Globus pallidus (tissue), 1 donor: ENCODE measurements at regions not wholly inside any gene's neighbourhood (a gene's known extent, or its start where the extent isn't known, plus 50 kb on each side); places are given as distances from the start of the nearest gene placed in this dataset.

Experiments used
- DNase-seq: peaks from one replicate; pipeline ENCODE4 v3.0.0-alpha.2; 2015; ENCODE audit warnings: low spot score

DNA sequence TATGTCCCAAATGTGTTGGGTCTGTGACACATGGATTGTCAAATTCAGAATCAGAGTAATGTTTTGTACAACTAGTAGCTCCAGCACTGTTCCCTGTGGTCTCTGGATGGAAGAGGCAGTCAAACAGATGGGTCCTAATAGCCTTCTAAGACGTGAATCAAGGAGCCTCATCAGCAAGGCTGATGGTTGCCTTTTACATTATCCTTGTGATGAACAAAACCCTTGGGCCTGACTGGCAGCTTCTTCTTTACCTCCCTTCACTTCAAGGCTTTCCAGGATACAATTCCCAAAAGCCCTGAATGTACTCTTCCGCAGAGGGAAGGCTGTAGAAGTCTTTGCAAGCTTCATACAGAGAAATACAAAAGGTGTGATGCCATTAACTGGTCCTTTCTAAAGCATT, 633.3 kb downstream of the USP25 start:
- no peak for DNase-seq

DNA sequence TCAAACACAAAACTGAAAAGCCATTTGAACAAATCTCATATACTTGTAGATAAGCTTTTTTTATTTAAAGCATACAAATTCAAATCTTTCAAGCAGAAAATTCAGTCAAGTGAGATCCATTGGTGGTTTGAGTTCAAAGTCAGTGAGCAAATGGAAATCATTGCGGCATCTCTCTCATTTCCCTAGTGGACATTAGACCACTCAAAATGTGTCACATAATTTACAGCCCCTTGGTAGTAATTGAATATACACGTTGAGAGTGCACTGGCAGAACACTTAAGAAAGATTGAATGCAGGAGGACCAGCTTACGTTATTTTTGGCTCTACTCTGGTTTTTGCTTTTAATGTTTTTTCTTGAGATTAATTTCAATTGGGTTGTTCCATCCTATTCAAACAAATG, 633.7 kb downstream of the USP25 start:
- no peak for DNase-seq

DNA sequence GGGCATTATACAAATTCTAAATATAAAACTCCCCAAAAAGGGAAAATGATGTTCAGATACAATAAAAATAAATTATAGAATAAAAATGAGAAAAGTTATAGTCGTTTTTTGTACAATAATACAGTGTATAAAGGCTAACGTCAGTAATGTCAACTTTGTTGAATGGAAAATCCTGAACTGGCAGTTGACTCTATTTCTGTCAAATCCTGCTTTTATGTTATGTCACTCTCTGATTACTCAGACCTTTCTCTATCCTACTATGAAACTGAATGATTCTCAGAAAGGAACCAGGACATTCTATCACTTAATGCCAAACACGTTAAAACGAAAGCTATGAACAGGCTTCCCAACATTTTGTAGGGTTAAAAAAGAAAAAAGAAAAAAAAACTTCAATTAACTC, 636.4 kb downstream of the USP25 start:
- DNase-seq, result no peak

DNA sequence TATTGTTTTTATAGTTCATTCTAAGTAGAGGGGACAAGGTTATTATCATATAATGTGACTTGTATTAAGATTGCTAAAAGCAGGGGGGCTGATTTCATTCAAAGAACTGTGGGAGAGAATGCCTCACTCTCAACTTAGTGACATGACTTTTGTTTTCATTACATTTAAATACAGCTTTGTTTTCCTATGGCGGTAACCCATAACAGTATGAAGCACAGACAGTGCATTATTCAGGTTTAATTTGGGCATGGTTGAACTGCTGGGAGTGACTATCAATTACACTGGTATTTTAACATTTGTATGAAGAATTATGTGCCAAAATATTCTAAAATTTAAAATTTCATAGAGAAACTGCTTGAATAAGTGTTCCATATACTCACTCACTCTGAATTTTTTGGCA, 637.3 kb downstream of the USP25 start:
- DNase-seq, result no peak

DNA sequence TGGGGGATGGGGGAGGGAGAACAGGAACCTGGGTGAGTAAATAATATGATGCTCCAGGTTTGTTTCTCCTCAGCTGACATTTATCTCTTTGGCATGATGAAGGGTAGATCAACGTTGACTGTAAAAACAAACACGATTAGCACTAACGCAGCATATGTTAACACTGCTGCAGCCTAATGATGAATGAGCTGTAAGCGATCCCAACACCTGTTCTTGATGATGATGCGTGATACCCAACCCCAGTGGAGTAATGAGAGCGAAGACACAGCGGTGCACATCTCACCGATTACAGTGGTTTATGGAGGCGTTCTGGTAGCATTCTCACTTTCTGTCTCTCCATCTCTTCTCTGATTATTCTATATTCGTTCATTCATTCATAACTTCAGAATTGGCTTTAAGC, 640.4 kb downstream of the USP25 start:
- no peak for DNase-seq

DNA sequence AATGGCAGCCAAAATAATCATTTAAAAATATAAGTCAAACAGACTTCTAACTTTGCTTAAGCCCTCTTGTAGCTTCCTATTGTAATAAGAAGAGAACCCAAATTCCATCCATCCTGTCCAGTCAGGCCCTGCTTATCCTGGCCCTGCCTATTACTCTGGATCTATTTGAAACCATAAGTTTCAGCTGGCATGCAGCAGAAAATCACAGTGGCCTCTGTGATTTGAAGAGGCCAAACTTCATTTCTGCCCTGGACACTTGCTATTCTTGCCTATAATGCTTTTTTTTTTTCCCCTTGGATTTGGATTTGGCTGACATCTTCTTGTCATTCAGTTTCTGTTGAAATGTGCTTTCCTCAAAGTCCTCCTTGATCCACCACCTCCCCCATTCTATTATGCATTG, 642.8 kb downstream of the USP25 start:
- DNase-seq, result peak; percentile 10

DNA sequence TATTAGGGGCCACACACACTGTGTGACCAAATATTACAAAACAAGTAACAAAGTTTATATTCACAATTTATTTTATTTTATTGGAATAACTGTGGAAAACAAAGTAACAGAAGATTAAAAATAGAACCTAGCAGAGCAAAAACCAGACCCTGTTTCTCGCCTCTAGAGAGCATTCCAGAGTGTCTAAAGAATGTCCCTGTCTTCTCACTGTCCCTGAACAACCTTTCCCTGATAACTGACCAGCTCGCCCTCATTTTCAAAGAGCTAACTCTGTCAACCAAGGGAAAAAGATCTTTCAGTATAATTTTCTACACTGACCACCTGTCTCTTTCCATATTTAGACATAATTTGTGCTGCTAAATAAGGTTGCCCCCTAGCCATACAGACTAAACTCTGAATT, 646.9 kb downstream of the USP25 start:
- no peak for DNase-seq

DNA sequence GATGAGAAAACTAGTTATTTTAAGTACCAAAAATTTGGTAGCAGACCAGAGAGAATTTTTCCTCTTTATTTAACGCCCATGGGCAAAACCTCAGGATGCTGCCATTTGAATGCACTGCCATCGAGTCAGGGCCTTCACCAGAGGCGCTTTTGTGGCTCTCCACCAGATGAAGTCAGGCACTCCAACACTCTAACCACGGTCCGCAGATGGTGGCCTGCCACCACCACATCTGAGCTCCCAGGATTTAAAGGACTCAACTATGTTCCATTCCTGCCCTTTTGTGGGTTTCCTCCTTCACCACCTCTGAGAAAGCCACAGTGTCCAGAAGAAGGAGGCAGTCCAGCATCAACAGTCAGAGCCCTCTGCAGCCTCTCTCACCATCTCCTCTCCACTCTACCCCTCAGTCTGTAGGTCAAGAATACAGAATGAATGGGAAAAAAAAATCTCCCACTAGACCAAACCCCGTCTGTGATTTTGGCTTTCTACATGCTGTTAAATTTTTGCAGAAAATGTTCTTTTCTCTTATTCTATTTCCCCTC, 647.4 kb downstream of the USP25 start:
- no peak for DNase-seq

DNA sequence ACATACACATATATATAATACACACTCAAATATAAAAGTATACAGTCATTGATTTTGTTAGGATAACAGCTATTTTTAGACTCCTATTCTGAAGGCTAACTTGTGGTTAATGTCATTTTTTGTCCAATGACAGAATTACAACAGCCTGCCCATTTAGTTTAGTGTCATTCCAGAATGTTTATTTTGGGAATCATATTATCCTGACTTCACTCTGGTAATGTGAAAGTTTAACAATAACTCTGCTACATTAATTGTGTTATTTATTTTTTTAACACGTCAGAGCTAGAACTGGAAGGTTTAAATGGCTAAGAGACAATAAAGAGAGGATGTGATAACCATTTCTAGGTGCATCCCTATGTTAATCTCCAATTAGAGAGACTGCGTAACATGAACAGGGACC, 648.1 kb downstream of the USP25 start:
- no peak for DNase-seq

DNA sequence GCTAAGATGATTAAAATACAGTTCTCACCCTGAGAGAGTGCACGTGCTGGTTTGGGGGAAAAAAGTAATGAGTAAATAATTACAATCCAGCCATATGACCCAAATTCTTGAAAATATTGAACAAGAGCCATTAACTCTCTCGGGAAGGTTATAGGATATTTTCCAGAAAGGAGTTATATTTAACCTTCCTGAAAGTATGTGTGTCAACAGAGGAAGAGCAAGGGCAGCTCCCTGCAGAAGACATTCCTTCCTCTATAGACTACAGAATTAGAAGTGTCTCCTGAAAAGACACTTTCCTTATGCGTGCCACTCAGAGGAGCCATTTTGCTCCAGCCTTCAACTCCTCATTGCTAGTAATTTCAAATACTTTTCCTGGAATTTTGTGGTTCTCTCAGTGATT, 648.7 kb downstream of the USP25 start:
- no peak for DNase-seq

DNA sequence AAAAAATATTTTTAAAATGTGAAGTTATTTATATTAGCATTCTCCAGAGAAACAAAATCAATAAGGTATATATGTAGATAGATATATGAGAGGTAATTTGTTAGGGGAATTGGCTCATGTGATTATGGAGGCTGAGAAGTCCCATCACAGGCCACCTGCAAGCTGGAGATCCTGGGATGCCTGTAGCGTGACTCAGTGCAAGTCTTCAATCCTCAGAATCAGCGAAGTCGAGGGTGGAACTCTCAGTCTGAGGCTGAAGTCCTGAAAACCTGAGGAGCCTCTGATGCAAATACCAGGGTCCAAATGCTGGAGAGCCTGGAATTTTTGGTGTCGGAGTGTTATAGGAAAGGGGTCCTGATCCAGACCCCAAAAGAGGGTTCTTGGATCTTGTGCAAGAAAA, 658.5 kb downstream of the USP25 start:
- DNase-seq, result no peak

DNA sequence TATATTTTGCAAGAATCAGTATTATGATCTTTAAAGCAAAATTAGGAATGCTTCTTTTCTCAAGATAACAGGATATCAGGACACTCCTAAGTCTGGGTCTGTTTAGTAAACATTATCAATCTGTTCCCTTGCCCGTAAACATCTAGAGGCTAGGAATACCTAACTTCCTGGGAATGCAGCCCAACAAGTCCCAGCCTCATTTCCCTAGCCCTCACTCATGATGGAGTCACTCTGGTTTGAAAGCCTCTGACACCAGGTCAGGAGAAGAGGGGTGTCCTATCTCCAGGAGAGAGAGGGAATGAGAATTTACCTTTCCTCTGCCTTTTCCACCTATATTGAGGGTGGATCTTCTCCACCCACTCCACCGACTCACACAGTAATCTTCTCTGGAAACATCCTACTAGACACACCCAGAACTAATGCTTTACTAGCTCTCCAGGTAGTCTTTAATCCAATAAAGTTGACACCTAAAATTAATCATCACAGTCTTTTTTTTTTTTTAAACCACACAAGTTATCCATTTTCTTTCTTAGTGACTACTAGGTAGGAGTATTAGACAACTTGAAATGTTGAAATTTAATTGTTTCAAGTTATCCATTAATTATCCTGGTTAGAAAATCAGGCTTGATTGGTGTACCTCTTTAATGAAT, 659.3 kb downstream of the USP25 start:
- no peak for DNase-seq

DNA sequence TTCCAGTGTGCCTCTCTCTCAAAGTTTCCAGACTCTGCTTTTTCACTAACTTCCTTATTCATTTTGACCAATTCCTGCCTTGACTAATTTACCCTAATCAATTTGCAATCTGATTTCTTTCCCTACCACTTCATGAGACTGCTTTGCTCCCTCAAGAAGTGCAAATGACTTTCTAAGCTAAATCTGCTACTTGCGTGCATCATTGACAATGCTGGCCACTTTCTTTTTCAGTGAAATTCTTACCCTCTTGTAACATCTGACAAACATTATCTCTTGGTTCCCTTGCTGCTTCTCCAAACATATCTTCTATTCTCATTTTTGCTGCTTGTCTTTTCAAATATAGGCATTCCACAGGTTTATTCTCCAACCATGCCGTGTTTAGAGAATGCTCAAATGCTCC, 659.9 kb downstream of the USP25 start:
- DNase-seq, result no peak

DNA sequence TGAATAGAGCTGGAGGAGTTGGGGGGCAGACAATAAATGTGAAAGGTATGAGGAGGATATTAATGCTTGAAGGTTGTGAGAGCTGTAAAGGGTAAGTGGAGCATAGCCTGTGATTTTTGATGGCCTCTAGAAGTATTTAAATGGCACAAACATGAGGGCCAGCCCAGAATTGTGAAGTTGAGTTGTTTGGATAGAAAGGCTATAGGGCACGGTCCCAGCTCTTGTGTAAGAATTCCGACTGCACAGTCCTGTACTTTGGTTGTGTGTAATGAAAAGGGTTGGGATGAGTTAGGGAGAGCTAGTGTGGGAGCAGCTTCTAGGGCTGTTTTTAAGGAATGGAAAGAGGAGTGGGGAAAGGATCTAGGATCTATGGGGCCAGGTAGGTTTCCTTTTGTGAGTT, 665.5 kb downstream of the USP25 start:
- DNase-seq, result no peak

DNA sequence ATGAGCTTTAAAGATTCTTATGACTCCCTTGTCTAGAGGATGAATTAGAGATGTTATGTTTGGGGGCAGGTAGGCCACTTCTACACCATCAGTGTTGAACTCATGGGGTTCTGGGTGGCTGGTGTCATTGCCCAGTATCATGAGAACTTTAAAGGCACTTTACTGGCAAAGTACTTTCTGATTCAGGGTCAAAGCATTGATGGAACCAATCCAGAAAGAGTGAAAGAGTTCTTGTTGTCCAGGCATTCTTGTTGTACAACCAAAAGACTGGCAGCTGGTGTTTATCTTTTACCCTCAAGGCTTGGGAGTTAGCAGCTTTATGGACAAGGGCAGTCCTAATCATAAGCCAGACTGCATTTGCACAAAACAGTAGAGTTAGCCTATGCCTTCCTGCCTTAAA, 673.0 kb downstream of the USP25 start:
- no peak for DNase-seq

DNA sequence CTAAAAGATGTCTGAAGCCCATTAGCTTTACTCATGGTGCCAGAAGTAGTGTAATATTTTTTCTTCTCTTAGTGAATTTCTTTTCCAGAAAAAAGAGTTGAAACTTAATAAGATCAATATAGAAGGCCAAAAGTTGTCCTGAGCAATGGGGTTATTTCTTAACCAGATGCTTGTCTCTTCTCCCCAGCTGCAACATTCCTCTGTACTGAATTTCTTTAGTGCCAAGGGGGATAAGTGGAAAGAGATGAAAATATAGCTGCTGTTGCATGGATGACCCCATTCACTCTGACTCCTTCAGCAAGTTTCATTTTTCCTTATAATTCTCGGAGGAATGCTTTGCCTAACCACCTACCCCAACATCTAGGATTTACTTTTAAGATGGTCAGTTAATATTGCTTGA, 675.0 kb downstream of the USP25 start:
- DNase-seq, result no peak

DNA sequence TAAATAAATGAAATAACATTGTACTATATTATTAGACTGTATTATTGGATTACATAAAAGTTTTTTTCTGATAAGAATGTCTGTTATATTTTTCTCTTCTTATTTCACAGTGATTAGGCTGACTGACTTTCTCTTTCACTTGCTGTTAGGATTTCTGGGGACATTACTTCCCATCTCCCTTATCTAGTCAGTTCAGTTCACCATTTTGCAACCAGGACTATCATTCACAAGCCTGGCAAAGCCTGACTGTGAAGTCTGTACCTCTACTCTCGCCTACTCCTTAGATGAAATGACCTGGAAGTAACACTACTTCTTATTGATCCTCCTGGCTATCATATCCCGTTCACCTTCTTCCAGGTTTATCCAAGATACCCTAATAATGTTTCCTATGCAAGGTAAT, 676.6 kb downstream of the USP25 start:
- DNase-seq, result no peak

DNA sequence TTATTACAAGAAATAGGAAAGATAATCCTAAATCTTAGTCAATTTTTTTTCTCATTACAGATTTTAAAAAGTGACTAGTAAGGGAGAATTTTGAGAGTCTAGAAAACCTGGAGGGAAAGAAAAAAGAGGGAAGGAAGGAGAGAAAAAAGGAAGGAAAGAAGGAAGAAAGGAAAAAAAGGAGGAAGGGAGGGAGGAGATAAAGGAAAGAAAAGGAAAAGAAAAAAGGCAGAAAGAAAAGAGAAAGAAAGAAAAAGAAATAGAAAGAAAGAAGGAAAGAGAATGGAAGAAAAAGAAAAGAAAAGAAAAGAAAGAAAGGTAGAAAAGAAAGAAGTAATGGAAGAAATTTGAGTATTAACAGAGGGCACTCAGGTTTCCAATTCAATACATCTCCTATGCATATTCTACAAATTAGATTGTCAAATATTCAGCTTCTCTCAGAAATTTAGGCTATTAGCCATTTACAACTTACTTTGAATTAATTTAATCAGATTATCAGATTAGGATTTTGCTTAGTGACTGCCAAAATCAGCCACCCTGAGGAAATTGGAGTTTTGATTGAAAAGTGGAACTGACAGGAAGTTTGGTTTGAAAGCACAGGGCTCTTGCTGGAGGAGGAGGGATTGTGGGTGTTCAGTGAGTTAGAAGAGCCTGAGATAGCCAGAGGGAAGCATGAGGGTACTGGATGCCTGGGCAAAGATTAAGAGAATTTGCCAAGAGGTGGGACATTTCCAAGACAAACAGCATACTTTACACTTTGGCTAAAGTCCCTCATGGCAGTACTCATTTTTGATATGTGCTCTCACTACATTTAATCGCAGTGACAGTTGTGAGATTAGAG, 677.8 kb downstream of the USP25 start:
- DNase-seq, result no peak

DNA sequence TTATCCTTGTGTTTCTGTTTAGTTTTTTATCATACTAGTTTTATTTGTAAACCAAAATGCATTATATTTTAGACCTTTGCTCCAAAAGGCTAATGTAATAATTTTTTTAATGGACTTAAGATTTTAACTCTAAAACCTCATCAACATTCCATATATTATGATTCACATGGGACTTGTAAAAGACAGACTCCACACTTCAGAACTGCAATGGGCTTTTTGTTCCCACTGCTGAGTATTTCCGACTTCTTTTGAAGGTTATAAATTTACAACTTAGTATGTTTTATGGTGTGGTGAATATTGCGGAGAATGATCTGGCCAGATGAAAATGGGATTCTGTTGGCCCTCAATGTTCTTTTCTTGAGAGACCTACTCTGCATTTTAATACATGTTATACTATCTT, 678.5 kb downstream of the USP25 start:
- no peak for DNase-seq

DNA sequence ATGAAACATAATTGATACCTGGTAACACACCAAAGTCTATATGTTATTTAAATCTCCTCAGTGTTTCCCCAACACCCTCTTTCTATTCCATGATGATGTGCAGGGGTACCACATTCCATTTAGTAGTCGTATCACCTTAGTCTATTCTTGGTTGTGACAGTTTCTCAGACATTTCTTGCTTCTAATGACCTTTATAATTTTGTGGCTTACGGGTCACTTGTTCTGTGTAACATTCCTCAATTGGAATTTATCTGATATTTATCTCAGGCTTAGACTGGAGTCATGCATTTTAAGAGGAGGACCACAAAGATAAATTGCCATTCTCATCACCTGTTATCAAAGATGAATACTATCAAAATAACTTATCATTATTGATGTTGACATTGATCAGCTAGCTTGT, 679.6 kb downstream of the USP25 start:
- DNase-seq, result no peak

DNA sequence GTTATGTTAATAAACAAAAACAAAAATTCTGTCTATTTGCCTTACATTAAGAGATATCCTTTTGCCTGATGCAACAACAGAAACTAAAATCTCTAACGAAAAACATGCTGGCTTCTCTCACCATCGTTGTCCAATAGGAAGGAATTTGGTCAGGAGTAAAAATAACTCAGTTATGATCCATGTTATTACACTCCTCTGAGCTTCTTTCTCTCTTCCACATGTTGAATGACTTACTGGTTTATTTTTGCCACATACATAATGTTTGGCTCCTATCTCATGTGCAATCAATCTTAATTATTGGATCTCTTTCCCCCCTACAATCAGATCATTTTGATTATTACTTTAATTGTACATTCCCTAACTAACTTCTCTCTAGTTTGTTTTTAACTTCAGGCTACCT, 688.4 kb downstream of the USP25 start:
- DNase-seq, result no peak

DNA sequence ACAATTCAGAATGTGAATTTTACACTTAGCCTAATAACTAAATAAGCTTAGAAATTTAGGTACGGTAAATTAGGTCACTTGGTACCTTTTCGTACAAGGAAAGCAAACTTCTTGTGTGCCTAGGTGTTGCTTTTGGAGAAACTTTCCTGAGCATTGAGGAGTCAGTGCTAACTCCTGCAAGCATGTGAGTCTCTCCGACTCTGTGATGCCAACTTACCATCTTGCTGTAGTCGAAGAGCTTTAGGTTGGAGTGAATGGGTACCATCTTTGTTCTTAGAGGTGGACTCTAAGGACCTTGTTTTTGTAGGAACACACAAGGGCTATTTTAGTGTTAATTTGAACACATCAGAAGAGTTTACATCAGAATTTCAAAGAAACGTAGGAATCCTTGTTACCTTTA, 688.9 kb downstream of the USP25 start:
- DNase-seq, result no peak

DNA sequence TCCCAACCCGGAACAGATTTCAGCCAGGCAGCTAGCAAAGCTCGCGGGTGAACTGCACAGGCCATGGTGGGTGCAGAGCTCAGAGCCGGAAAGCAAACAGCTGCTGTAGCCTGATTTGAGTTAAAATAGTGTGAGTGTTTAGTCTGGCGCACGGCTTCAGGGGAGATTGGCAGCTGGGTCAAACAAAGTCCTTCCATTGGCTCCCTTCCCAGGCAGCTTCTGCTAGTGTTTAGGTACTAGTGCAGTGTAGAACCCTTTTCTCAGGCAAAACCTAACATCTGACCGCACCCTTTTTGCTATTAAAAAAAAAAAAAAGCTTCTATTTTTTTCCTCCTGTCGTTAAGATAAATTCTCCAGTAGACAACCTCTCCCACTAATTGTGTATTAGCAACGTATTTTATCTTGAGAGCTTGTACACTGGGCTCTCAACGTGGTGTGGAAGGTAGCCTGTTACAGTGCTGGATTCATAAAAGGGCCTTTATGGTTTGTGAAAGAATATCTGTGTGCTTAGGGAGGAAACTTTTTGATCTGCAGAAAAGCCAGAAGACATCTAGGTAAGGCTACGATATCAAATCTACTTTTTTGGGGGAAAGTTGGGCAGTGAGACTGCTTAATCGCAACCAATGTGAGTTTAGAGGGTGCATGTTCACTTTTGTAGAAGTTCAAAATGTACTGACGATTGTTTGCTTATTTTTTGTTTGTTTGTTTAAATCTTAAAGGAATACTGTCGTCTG, 689.6 kb downstream of the USP25 start:
- peak; percentile 73 for DNase-seq
